H9 (cell line): ENCODE measurements at regions not wholly inside any gene's neighbourhood (a gene's known extent, or its start where the extent isn't known, plus 50 kb on each side); places are given as distances from the start of the nearest gene placed in this dataset.

Experiments used
- DNase-seq: peaks from one replicate; pipeline ENCODE4 v3.0.0-alpha.2; 2017
- H2AFZ ChIP-seq: one replicate; pipeline ENCODE4 v1.6.1; 2013; ENCODE audit warnings: mild to moderate bottlenecking, low read length, control low read depth, moderate library complexity
- H2AK5ac ChIP-seq: 2 replicates; pipeline ENCODE4 v1.6.1; 2013; ENCODE audit warnings: low read length, control low read depth, mixed read lengths; ENCODE audit not compliant: insufficient read length
- H2BK120ac ChIP-seq: one replicate; pipeline ENCODE4 v1.6.1; 2013; ENCODE audit warnings: low read depth, mild to moderate bottlenecking, low read length, control low read depth, inconsistent platforms; ENCODE audit not compliant: poor library complexity, severe bottlenecking
- H2BK12ac ChIP-seq: 2 replicates; pipeline ENCODE4 v1.6.1; 2013; ENCODE audit warnings: low read length, control low read depth, mixed read lengths, low read depth; ENCODE audit not compliant: insufficient read length
- H2BK15ac ChIP-seq: 2 replicates; pipeline ENCODE4 v1.6.1; 2013; ENCODE audit warnings: low read depth, low read length, control low read depth
- H2BK20ac ChIP-seq: one replicate; pipeline ENCODE4 v1.6.1; 2013; ENCODE audit warnings: low read depth, mild to moderate bottlenecking, low read length, control low read depth, inconsistent platforms; ENCODE audit not compliant: poor library complexity, severe bottlenecking
- H2BK5ac ChIP-seq: 2 replicates; pipeline ENCODE4 v1.6.1; 2013; ENCODE audit warnings: low read length, control low read depth, mixed read lengths; ENCODE audit not compliant: insufficient read length
- H3K14ac ChIP-seq: 2 replicates; pipeline ENCODE4 v1.6.1; 2013; ENCODE audit warnings: low read length, control low read depth; ENCODE audit not compliant: insufficient read depth
- H3K18ac ChIP-seq: 2 replicates; pipeline ENCODE4 v1.6.1; 2013; ENCODE audit warnings: low read depth, mild to moderate bottlenecking, mixed read lengths, low read length, control low read depth; ENCODE audit not compliant: insufficient read length
- H3K23ac ChIP-seq: 2 replicates; pipeline ENCODE4 v1.6.1; 2013; ENCODE audit warnings: low read length, control low read depth, mixed read lengths, low read depth; ENCODE audit not compliant: insufficient read length
- H3K23me2 ChIP-seq: 2 replicates; pipeline ENCODE4 v1.6.1; 2013; ENCODE audit warnings: low read depth, mild to moderate bottlenecking, mixed read lengths, low read length, control low read depth; ENCODE audit not compliant: insufficient read length, poor library complexity, severe bottlenecking
- H3K27ac ChIP-seq: 2 replicates; pipeline ENCODE4 v1.5.1; 2013; ENCODE audit warnings: low read length, control low read depth, mixed read lengths, low read depth; ENCODE audit not compliant: insufficient read length
- H3K27me3 ChIP-seq: 2 replicates; pipeline ENCODE4 v1.6.1; 2013; ENCODE audit warnings: low read length, control low read depth, inconsistent platforms; ENCODE audit not compliant: insufficient read depth
- H3K4ac ChIP-seq: 2 replicates; pipeline ENCODE4 v1.6.1; 2013; ENCODE audit warnings: low read depth, mild to moderate bottlenecking, control low read depth, inconsistent platforms, low read length, moderate library complexity
- H3K4me1 ChIP-seq: 2 replicates; pipeline ENCODE4 v1.6.1; 2013; ENCODE audit warnings: low read length, control low read depth, inconsistent platforms; ENCODE audit not compliant: insufficient read depth
- H3K4me2 ChIP-seq: 2 replicates; pipeline ENCODE4 v1.6.1; 2013; ENCODE audit warnings: low read length, control low read depth, mixed read lengths; ENCODE audit not compliant: insufficient read length, insufficient read depth
- H3K56ac ChIP-seq: 2 replicates; pipeline ENCODE4 v1.6.1; 2013; ENCODE audit warnings: low read depth, mild to moderate bottlenecking, mixed read lengths, low read length, control low read depth; ENCODE audit not compliant: insufficient read length
- H3K79me1 ChIP-seq: 2 replicates; pipeline ENCODE4 v1.6.1; 2013; ENCODE audit warnings: low read depth, mild to moderate bottlenecking, moderate library complexity, low read length, control low read depth, inconsistent platforms; ENCODE audit not compliant: insufficient read depth, poor library complexity, severe bottlenecking
- H3K79me2 ChIP-seq: 2 replicates; pipeline ENCODE4 v1.6.1; 2013; ENCODE audit warnings: low read length, control low read depth, inconsistent platforms; ENCODE audit not compliant: insufficient read depth
- H3K9ac ChIP-seq: 2 replicates; pipeline ENCODE4 v1.6.1; 2013; ENCODE audit warnings: low read length, control low read depth, mixed read lengths; ENCODE audit not compliant: insufficient read length; ENCODE audit errors: extremely low read depth
- H3K9me3 ChIP-seq: one replicate; pipeline ENCODE4 v1.6.1; 2013; ENCODE audit warnings: low read depth, low read length, inconsistent platforms; ENCODE audit not compliant: control insufficient read depth
- H3T11ph ChIP-seq: one replicate; pipeline ENCODE4 v1.6.1; 2013; ENCODE audit warnings: mild to moderate bottlenecking, low read length, control low read depth, inconsistent platforms
- H4K20me1 ChIP-seq: one replicate; pipeline ENCODE4 v1.6.1; 2013; ENCODE audit not compliant: control insufficient read depth, insufficient read length, insufficient read depth
- H4K5ac ChIP-seq: 2 replicates; pipeline ENCODE4 v1.6.1; 2013; ENCODE audit warnings: low read depth, mild to moderate bottlenecking, mixed read lengths, low read length, control low read depth; ENCODE audit not compliant: insufficient read length
- H4K8ac ChIP-seq: replicated peaks from 2 replicates; pipeline ENCODE4 v1.6.1; 2013; ENCODE audit warnings: low read length, control low read depth, mixed read lengths, low read depth; ENCODE audit not compliant: insufficient read length
- H4K91ac ChIP-seq: 2 replicates; pipeline ENCODE4 v1.6.1; 2013; ENCODE audit warnings: low read depth, mild to moderate bottlenecking, moderate library complexity, mixed read lengths, low read length, control low read depth; ENCODE audit not compliant: insufficient read length
- H3K27ac Mint-ChIP-seq, 3 experiments: 2 replicates in 2 of 3; 3 replicates in 1 of 3; pipeline ENCODE4 v1.8.0; 2020 to 2021; ENCODE audit warnings: mixed read lengths in 3 of 3, mild to moderate bottlenecking in 1 of 3, moderate library complexity in 1 of 3
- H3K27me3 Mint-ChIP-seq: 2 replicates; pipeline ENCODE4 v1.8.0; 2021; ENCODE audit warnings: low read depth, mild to moderate bottlenecking, moderate library complexity, mixed read lengths
- H3K36me3 Mint-ChIP-seq, 3 experiments: 2 replicates in 2 of 3; 3 replicates in 1 of 3; pipeline ENCODE4 v1.8.0; 2020 to 2021; ENCODE audit warnings: low read depth in 3 of 3, mixed read lengths in 3 of 3; ENCODE audit not compliant: insufficient read depth in 1 of 3
- H3K4me1 Mint-ChIP-seq, 2 experiments: 2 replicates each; pipeline ENCODE4 v1.8.0; 2020; ENCODE audit warnings: mixed read lengths in 2 of 2
- H3K4me3 Mint-ChIP-seq, 2 experiments: 2 replicates in 1 of 2; 3 replicates in 1 of 2; pipeline ENCODE4 v1.8.0; 2020 to 2021; ENCODE audit warnings: mild to moderate bottlenecking in 2 of 2, mixed read lengths in 2 of 2, moderate library complexity in 1 of 2
- H3K9me3 Mint-ChIP-seq, 2 experiments: 2 replicates in 1 of 2; 3 replicates in 1 of 2; pipeline ENCODE4 v1.8.0; 2020; ENCODE audit warnings: mild to moderate bottlenecking in 2 of 2, mixed read lengths in 2 of 2, moderate library complexity in 1 of 2
- WGBS: extraction: QIAGEN DNeasy Blood & Tissue Kit; methylation state at CpG from one replicate; pipeline ENCODE4 v1.1.7; 2013; ENCODE audit warnings: missing lambda C conversion rate, low lambda C conversion rate, mixed read lengths; ENCODE audit not compliant: insufficient read length; ENCODE audit errors: extremely low coverage; 5-methylcytosine and 5-hydroxymethylcytosine counted together
- TF ChIP-seq, protein P1 (sequence below): fragments of 200-600 bp; sonication (generic); conservative IDR thresholded peaks from 3 replicates; pipeline ENCODE4 v1.8.0; 2021; ENCODE audit warnings: antibody characterized with exemption, mild to moderate bottlenecking

DNA sequence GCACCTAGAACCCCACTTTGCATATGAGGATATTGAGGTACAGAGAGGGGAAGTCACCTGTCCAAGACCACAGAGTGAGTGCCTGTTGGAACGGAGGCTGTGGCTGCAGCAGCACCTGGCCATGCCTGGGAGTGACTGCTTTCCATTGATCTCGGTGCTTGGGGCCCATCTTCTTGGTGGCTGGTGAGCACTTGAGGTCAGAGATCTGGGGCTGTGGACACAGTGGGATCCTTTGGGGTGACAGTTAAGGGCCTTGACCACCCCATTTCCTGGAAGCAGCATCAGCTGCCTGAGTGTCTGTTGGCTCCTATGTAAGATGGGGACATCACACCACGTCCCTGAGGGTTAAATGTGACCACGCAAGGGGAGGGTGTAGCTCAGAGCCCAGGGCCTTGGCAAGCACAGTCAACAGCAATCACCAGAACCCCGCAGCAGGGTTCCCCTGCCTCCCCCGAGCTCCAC lies 111.7 kb downstream of the IRF8 start:
- Histone ChIP-seq H3K4ac (no peak overlapping the region), H4K5ac (no peak overlapping the region), H2AFZ (no peak overlapping the region), H4K91ac (no peak overlapping the region), H3K4me1 (no peaks in the 10 kb centered on the region), H4K8ac (no peak overlapping the region), H3K56ac (no peak overlapping the region), H3K14ac (no peak overlapping the region), H3K27me3 (no peaks in the 10 kb centered on the region), H2BK12ac (no peak overlapping the region), H3K79me1 (no peaks in the 10 kb centered on the region), H3K4me2 (no peak overlapping the region), H3K79me2 (no peaks in the 10 kb centered on the region), H3K18ac (no peak overlapping the region), H3K9me3 (no peaks in the 10 kb centered on the region), H3K23me2 (no peaks in the 10 kb centered on the region), H2BK20ac (no peak overlapping the region), H3K23ac (no peak overlapping the region), H2AK5ac (no peak overlapping the region), H4K20me1 (no peaks in the 10 kb centered on the region), H2BK15ac (no peak overlapping the region), H3T11ph (no peak overlapping the region), H3K9ac (no peak overlapping the region), H2BK5ac (no peak overlapping the region), H3K27ac (no peak overlapping the region), H2BK120ac (no peak overlapping the region)
- Mint-ChIP-seq H3K9me3 (peaks cover 7 to 8% of the 10 kb centered on the region in 2 experiments), H3K4me1 (no peaks in the 10 kb centered on the region), H3K4me3 (no peak overlapping the region), H3K27me3 (peaks cover 27% of the 10 kb centered on the region), H3K27ac (no peak overlapping the region; a peak in 1 of 7 replicates), H3K36me3 (peaks cover 3 to 5% (median 3%) of the 10 kb centered on the region in 3 experiments; a peak in 4 of 7 replicates)
- no peak for DNase-seq
- no CpG with 5 or more reads among the region's 6 CpGs for WGBS
- TF ChIP-seq, protein P1, sequence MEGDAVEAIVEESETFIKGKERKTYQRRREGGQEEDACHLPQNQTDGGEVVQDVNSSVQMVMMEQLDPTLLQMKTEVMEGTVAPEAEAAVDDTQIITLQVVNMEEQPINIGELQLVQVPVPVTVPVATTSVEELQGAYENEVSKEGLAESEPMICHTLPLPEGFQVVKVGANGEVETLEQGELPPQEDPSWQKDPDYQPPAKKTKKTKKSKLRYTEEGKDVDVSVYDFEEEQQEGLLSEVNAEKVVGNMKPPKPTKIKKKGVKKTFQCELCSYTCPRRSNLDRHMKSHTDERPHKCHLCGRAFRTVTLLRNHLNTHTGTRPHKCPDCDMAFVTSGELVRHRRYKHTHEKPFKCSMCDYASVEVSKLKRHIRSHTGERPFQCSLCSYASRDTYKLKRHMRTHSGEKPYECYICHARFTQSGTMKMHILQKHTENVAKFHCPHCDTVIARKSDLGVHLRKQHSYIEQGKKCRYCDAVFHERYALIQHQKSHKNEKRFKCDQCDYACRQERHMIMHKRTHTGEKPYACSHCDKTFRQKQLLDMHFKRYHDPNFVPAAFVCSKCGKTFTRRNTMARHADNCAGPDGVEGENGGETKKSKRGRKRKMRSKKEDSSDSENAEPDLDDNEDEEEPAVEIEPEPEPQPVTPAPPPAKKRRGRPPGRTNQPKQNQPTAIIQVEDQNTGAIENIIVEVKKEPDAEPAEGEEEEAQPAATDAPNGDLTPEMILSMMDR = no peak
